Inflammatory macrophage (primary cell): ENCODE measurements at regions not wholly inside any gene's neighbourhood (a gene's known extent, or its start where the extent isn't known, plus 50 kb on each side); places are given as distances from the start of the nearest gene placed in this dataset.
"Not testable (repeated sequence)": the region's sequence is repeated elsewhere in the genome, so short reads cannot be mapped to it uniquely, and the experiment has no call there.

Source experiments
- DNase-seq, 2 donors: peaks; one replicate each; pipeline ENCODE4 v3.0.0-alpha.2; 2020 to 2022

GRCh38 chr21:23101111-23101510 lies 2102.9 kb downstream of the NCAM2 start:
- DNase-seq, result no peak

- DNase-seq, result no peak
These were observed 2110.3 kb downstream of the NCAM2 start for GRCh38 chr21:23108533-23108932.

GRCh38 chr21:23111070-23111600 lies 2112.9 kb downstream of the NCAM2 start:
- DNase-seq, result no peak

- no peak for DNase-seq
These were observed 2121.3 kb downstream of the NCAM2 start for GRCh38 chr21:23119491-23119890.

- no peak for DNase-seq
These were observed 2129.8 kb downstream of the NCAM2 start for GRCh38 chr21:23127973-23128372.

GRCh38 chr21:23130308-23130707 lies 2132.1 kb downstream of the NCAM2 start:
- DNase-seq, result no peak

- DNase-seq, result no peak
These were observed 2133.0 kb downstream of the NCAM2 start for GRCh38 chr21:23131177-23131576.

GRCh38 chr21:23138797-23139196 lies 2140.6 kb downstream of the NCAM2 start:
- no peak for DNase-seq

GRCh38 chr21:23152130-23152529 lies 2153.9 kb downstream of the NCAM2 start:
- DNase-seq, result no peak

GRCh38 chr21:23153842-23154241 lies 2155.6 kb downstream of the NCAM2 start:
- not testable (repeated sequence) for DNase-seq

- DNase-seq, result no peak
These were observed 2157.1 kb downstream of the NCAM2 start for GRCh38 chr21:23155281-23155680.

GRCh38 chr21:23160914-23161313 lies 2162.7 kb downstream of the NCAM2 start:
- no peak for DNase-seq

GRCh38 chr21:23162198-23162946 lies 2164.2 kb downstream of the NCAM2 start:
- no peak for DNase-seq
